ENCODE measurements at regions not wholly inside any gene's neighbourhood (a gene's known extent, or its start where the extent isn't known, plus 50 kb on each side); places are given as distances from the start of the nearest gene placed in this dataset.
A peak's percentile ranks its signal among the peaks of the same experiment; 100 is the strongest.

GRCh38 chr6:11434565-11435326, 102.8 kb upstream of the TMEM170B start:
- H3K4me3 ChIP-seq (ENCODE audit: low read depth, low read length), result no peak overlapping the region
- peaks cover 34% of the 10 kb centered on the region for H3K4me1 ChIP-seq (ENCODE audit: control insufficient read depth, insufficient read depth, low read length)
- H3K36me3 ChIP-seq (ENCODE audit: control insufficient read depth in 2 of 2, insufficient read depth in 1 of 2, low read length in 2 of 2), result no peaks in the 10 kb centered on the region
- POLR2A ChIA-PET, result interaction anchor here (0.6 to 1.4 kb wide), 4 partner anchors 38 to 228 kb away, joined by 3 to 13 read pairs (median 6); no protein-coding TSS in a partner anchor
- H3K27ac ChIP-seq (ENCODE audit: extremely low read depth, low read depth, low read length), result peak overlapping the region; percentile 32
- no peaks in the 10 kb centered on the region for H3K9me3 ChIP-seq (ENCODE audit: control insufficient read depth, insufficient read depth, low read depth, low read length)
- CTCF ChIA-PET, result interaction anchor here (1.0 to 4.0 kb wide), 2 partner anchors 62 to 267 kb away, joined by 4 to 23 read pairs; no protein-coding TSS in a partner anchor
- TF ChIP-seq ZEB2 (tag by site-specific recombination; IDR thresholded peaks at IDR 0.05) (peak; percentile 60), KLF1 (tag by site-specific recombination; IDR thresholded peaks at IDR 0.05) (no peak), ZNF549 (tag by site-specific recombination; IDR thresholded peaks at IDR 0.05) (no peak), ZNF354C (tag by site-specific recombination; IDR thresholded peaks at IDR 0.05; ENCODE audit: borderline replicate concordance, low read depth) (no peak), ZNF311 (tag by site-specific recombination; IDR thresholded peaks at IDR 0.05; ENCODE audit: borderline replicate concordance) (no peak), FEZF1 (tag by site-specific recombination; IDR thresholded peaks at IDR 0.05) (peak; percentile 78), HOXA7 (CRISPR knock-in tag; IDR thresholded peaks at IDR 0.05; ENCODE audit: borderline replicate concordance) (no peak), ZNF404 (tag by site-specific recombination; IDR thresholded peaks at IDR 0.05) (no peak), ZNF426 (tag by site-specific recombination; IDR thresholded peaks at IDR 0.05) (no peak), ZNF211 (tag by site-specific recombination; IDR thresholded peaks at IDR 0.05; ENCODE audit: low read depth) (no peak), ZNF555 (tag by site-specific recombination; conservative IDR thresholded peaks at IDR 0.05) (no peak), ZNF138 (tag by site-specific recombination; IDR thresholded peaks at IDR 0.05; ENCODE audit: borderline replicate concordance) (no peak), ZFP41 (tag by site-specific recombination; IDR thresholded peaks at IDR 0.05; ENCODE audit: borderline replicate concordance) (no peak), REST (tag by site-specific recombination; IDR thresholded peaks at IDR 0.05) (no peak), ZNF302 (tag by site-specific recombination; IDR thresholded peaks at IDR 0.05; ENCODE audit: low read depth) (no peak), ZNF768 (tag by site-specific recombination; IDR thresholded peaks at IDR 0.05) (no peak), EGR2 (tag by site-specific recombination; IDR thresholded peaks at IDR 0.05; ENCODE audit: low read depth) (no peak), ZSCAN30 (tag by site-specific recombination; IDR thresholded peaks at IDR 0.05) (0 out of 2 replicates have a peak, but pooled peaks have one; percentile 37), ZXDB (tag by site-specific recombination; IDR thresholded peaks at IDR 0.05) (peak; percentile 77), ZBTB1 (tag by site-specific recombination; IDR thresholded peaks at IDR 0.05) (no peak), REPIN1 (tag by site-specific recombination; IDR thresholded peaks at IDR 0.05; ENCODE audit: low read depth) (no peak), OVOL3 (tag by site-specific recombination; IDR thresholded peaks at IDR 0.05) (no peak), KLF16 (tag by site-specific recombination; IDR thresholded peaks at IDR 0.05) (no peak), ZNF791 (tag by site-specific recombination; IDR thresholded peaks at IDR 0.05) (no peak), CTCF (tag by site-specific recombination; IDR thresholded peaks at IDR 0.05) (no peak), ZNF560 (tag by site-specific recombination; IDR thresholded peaks at IDR 0.05; ENCODE audit: borderline replicate concordance) (no peak), ZNF843 (tag by site-specific recombination; IDR thresholded peaks at IDR 0.05) (peak; percentile 85), ZNF529 (tag by site-specific recombination; IDR thresholded peaks at IDR 0.05; ENCODE audit: insufficient replicate concordance) (no peak), ZNF48 (tag by site-specific recombination; IDR thresholded peaks at IDR 0.05) (no peak)
- TF ChIP-seq, protein P1, sequence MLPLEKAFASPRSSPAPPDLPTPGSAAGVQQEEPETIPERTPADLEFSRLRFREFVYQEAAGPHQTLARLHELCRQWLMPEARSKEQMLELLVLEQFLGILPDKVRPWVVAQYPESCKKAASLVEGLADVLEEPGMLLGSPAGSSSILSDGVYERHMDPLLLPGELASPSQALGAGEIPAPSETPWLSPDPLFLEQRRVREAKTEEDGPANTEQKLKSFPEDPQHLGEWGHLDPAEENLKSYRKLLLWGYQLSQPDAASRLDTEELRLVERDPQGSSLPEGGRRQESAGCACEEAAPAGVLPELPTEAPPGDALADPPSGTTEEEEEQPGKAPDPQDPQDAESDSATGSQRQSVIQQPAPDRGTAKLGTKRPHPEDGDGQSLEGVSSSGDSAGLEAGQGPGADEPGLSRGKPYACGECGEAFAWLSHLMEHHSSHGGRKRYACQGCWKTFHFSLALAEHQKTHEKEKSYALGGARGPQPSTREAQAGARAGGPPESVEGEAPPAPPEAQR (tag by site-specific recombination; IDR thresholded peaks at IDR 0.05), result no peak
- TF ChIP-seq, protein P2, sequence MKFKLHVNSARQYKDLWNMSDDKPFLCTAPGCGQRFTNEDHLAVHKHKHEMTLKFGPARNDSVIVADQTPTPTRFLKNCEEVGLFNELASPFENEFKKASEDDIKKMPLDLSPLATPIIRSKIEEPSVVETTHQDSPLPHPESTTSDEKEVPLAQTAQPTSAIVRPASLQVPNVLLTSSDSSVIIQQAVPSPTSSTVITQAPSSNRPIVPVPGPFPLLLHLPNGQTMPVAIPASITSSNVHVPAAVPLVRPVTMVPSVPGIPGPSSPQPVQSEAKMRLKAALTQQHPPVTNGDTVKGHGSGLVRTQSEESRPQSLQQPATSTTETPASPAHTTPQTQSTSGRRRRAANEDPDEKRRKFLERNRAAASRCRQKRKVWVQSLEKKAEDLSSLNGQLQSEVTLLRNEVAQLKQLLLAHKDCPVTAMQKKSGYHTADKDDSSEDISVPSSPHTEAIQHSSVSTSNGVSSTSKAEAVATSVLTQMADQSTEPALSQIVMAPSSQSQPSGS (tag by site-specific recombination; IDR thresholded peaks at IDR 0.05; ENCODE audit: low read depth), result no peak
